ENCODE measurements at regions not wholly inside any gene's neighbourhood (a gene's known extent, or its start where the extent isn't known, plus 50 kb on each side); places are given as distances from the start of the nearest gene placed in this dataset.

- no peak for TF ChIP-seq CTCF (IDR thresholded peaks at IDR 0.05; ENCODE audit: insufficient read depth, low read length)
- no peak for TF ChIP-seq POLR2AphosphoS5 (IDR thresholded peaks at IDR 0.05; ENCODE audit: low read depth)
- TF ChIP-seq SPI1 (IDR thresholded peaks at IDR 0.05; ENCODE audit: borderline replicate concordance, low read depth), result no peak
- no peak for TF ChIP-seq GABPA (IDR thresholded peaks at IDR 0.05; ENCODE audit: low read depth)
Measured at GRCh38 chr13:51027644-51028043, 83.4 kb downstream of the C13orf42 start.
